ENCODE measurements at regions not wholly inside any gene's neighbourhood (a gene's known extent, or its start where the extent isn't known, plus 50 kb on each side); places are given as distances from the start of the nearest gene placed in this dataset.

DNA sequence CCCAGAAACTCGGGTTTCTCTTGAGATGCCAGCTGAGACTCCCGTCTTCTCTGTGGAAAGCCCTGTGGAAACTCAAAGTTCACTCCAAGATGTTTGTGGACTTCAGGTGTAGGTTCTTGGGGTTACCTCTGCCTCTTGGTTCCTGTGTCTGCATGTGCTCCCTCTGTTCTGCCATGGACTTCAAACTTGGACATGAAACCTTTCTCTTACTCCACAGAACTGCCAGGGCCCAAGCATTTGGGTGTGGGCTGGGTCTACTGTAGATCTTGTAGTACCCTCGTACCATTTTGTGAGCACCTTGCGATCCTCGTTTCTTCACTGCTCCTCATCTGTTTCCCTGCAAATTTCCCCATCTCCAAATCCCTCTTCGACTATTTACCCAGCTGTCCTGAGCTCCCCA, 175.5 kb downstream of the HAUS1 start:
- TF ChIP-seq CTCF (IDR thresholded peaks at IDR 0.05; ENCODE audit: unreplicated experiment) = no peak
- Mint-ChIP-seq H3K27me3 (no peaks in the 10 kb centered on the region), H3K27ac (no peak overlapping the region), H3K9me3 (ENCODE audit: low read depth) (no peaks in the 10 kb centered on the region), H3K36me3 (ENCODE audit: insufficient read depth) (no peaks in the 10 kb centered on the region), H3K4me1 (ENCODE audit: low read depth) (peaks cover 14% of the 10 kb centered on the region), H3K4me3 (ENCODE audit: low read depth) (no peak overlapping the region)
- DNase-seq (ENCODE audit: low spot score, unreplicated experiment) = no peak

DNA sequence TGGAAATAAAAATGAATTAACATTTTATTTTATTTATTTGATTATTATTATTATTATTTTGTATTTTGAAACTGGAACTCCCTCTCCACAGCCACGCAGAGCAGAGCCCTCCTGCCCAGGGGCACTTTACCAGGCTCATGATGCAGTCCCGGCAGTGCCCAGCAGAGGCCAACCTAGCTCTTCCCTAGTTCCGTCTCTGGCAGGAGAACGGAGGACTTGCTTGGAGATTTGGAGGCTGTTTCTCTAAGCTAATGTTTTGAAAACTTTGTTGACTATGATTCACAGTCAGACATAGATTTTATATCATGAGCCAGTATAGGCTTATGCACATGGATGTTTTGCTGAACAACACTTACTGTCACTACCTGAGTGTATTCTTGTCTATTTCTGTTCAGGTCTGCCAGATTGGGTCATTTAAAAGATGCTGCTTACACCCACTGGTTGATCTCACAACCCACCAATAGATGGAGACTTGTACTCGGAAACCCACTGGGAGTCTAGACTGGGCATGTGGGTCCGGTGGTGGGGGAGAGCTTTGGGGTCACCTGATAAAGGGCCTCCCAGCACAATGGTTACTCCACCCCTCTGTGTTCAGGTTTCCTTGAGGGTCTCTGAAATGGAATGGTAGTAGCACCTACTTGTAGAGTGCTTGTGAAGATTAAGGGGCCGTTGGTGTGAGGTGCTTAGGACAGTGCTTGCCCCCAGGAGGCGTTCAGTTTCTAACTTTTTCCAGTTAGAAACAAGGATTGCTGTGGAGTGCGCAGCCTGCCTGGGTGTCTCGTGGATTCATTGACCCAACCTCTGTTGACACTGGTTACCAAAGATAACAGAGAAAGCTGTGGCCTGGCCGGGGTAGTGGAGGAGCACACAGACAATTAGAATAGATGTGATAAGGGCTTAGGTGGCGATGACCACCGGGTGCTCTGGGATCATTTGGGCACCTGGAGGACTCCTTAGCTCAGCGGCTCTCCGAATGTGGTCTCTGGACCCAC, 177.3 kb downstream of the HAUS1 start:
- Mint-ChIP-seq H3K4me1 (ENCODE audit: low read depth) (peaks cover 19% of the 10 kb centered on the region), H3K27ac (peak overlapping the region; percentile 33), H3K4me3 (ENCODE audit: low read depth) (no peak overlapping the region), H3K36me3 (ENCODE audit: insufficient read depth) (no peaks in the 10 kb centered on the region), H3K9me3 (ENCODE audit: low read depth) (no peaks in the 10 kb centered on the region), H3K27me3 (no peaks in the 10 kb centered on the region)
- TF ChIP-seq CTCF (IDR thresholded peaks at IDR 0.05; ENCODE audit: unreplicated experiment) = peak; percentile 91
- peak; percentile 58 for DNase-seq (ENCODE audit: low spot score, unreplicated experiment)

DNA sequence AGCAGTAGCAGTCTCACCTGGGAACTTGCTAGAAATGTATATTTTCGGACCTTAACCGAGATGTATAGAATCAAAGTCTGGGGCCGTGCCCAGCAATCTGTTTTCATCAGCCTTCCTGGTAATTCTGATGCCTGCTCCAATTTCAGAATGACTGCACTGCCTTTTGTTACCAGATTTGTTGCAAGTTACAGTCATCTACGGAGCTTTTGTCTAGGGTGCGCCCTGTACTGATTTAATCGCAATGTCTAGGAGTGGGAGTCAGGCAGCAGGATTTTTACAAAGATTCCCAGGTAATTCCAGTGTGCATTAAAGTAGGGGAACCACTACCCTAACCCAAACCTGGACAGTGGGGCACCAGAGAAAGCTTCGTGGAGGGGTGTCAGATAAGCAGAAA, 178.0 kb downstream of the HAUS1 start:
- Mint-ChIP-seq H3K27ac (no peak overlapping the region), H3K4me3 (ENCODE audit: low read depth) (no peak overlapping the region), H3K36me3 (ENCODE audit: insufficient read depth) (no peaks in the 10 kb centered on the region), H3K4me1 (ENCODE audit: low read depth) (peaks cover 21% of the 10 kb centered on the region), H3K9me3 (ENCODE audit: low read depth) (no peaks in the 10 kb centered on the region), H3K27me3 (no peaks in the 10 kb centered on the region)
- no peak for DNase-seq (ENCODE audit: low spot score, unreplicated experiment)
- no peak for TF ChIP-seq CTCF (IDR thresholded peaks at IDR 0.05; ENCODE audit: unreplicated experiment)

DNA sequence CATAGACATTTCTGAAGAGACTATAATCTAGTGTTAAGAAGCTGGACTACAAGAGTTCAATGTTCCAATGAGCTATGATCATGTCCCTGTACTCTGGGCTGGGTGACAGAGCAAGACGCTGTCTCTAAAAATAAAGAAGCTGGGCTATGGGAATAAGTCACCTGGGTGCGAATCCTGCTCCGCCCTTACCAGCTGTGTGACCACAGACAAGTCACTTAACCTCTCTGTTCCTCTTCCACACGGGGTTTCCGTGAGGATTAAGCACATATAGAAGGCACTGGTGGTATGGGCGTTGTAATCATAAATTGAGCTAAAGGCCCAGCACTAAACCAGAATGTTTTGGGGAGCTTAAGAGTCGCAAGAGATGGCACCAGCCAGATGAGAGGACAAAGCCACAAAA, 178.5 kb downstream of the HAUS1 start:
- Mint-ChIP-seq H3K4me1 (ENCODE audit: low read depth) (peaks cover 21% of the 10 kb centered on the region), H3K27ac (no peak overlapping the region), H3K9me3 (ENCODE audit: low read depth) (no peaks in the 10 kb centered on the region), H3K4me3 (ENCODE audit: low read depth) (no peak overlapping the region), H3K36me3 (ENCODE audit: insufficient read depth) (no peaks in the 10 kb centered on the region), H3K27me3 (no peaks in the 10 kb centered on the region)
- no peak for DNase-seq (ENCODE audit: low spot score, unreplicated experiment)
- no peak for TF ChIP-seq CTCF (IDR thresholded peaks at IDR 0.05; ENCODE audit: unreplicated experiment)

DNA sequence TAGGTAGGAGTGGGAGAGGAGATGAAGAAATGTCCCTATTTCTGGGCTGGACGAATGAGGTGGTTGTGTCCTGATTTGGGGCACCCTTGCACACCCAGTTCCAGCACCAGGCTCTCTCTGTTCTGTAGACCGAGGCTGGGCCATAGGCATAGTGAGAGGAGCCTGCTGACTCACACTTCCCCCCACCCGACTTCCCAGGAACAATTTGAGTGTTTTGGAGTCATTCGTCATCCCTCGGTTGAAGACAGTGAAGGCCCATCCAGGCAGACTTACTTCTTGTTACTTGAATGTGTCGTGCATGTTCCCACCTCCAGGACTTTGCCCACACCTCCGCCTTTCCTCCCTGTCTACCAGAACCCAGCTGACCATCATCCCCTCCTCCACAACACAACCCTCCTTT, 179.1 kb downstream of the HAUS1 start:
- DNase-seq (ENCODE audit: low spot score, unreplicated experiment) = no peak
- no peaks in the 10 kb centered on the region for H3K27me3 Mint-ChIP-seq
- no peak overlapping the region for H3K27ac Mint-ChIP-seq
- H3K9me3 Mint-ChIP-seq (ENCODE audit: low read depth) = no peaks in the 10 kb centered on the region
- H3K4me3 Mint-ChIP-seq (ENCODE audit: low read depth) = no peak overlapping the region
- no peaks in the 10 kb centered on the region for H3K36me3 Mint-ChIP-seq (ENCODE audit: insufficient read depth)
- TF ChIP-seq CTCF (IDR thresholded peaks at IDR 0.05; ENCODE audit: unreplicated experiment) = no peak
- peaks cover 21% of the 10 kb centered on the region for H3K4me1 Mint-ChIP-seq (ENCODE audit: low read depth)

Measured in progenitor cell of endocrine pancreas (in vitro differentiated cells).